H1 (cell line): ENCODE measurements at regions not wholly inside any gene's neighbourhood (a gene's known extent, or its start where the extent isn't known, plus 50 kb on each side); places are given as distances from the start of the nearest gene placed in this dataset.

Experiments
- CTCF ChIA-PET: fragments of 300-600 bp; sonication (Branson Sonifier 250); formaldehyde crosslinking; loops from one replicate; lab custom pipeline; 2021; ENCODE audit not compliant: partially characterized antibody; lab: Charles Lee
- POLR2A ChIA-PET: fragments of 300-600 bp; sonication (Branson Sonifier 250); formaldehyde crosslinking; loops from one replicate; lab custom pipeline; 2021; ENCODE audit warnings: inconsistent platforms; ENCODE audit not compliant: partially characterized antibody; lab: Charles Lee
- DNase-seq, 2 experiments: peaks; one replicate each; pipeline versions ENCODE4 v3.0.0 to v3.0.0-alpha.2; 2010 to 2022; ENCODE audit warnings: low spot score in 2 of 2, low read depth in 1 of 2, mixed read lengths in 1 of 2
- FAIRE-seq: peaks from 2 replicates; lab custom pipeline; 2011; peaks lifted over from hg19 to GRCh38; lab: Jason Lieb, UNC
- H2AFZ ChIP-seq: 2 replicates; pipeline ENCODE4 v1.8.1; 2012; ENCODE audit warnings: low read length, inconsistent platforms
- H2AK5ac ChIP-seq: 2 replicates; pipeline ENCODE4 v1.6.1; 2013; ENCODE audit warnings: low read depth, low read length
- H2BK120ac ChIP-seq: replicated peaks from 2 replicates; pipeline ENCODE3; 2013; ENCODE audit warnings: low read depth, low read length, inconsistent platforms
- H2BK12ac ChIP-seq: 2 replicates; pipeline ENCODE4 v1.6.1; 2013; ENCODE audit warnings: low read depth, low read length
- H2BK15ac ChIP-seq: 2 replicates; pipeline ENCODE4 v1.6.1; 2013; ENCODE audit warnings: low read length
- H2BK20ac ChIP-seq: 2 replicates; pipeline ENCODE4 v1.6.1; 2013; ENCODE audit warnings: low read length
- H2BK5ac ChIP-seq: 2 replicates; pipeline ENCODE4 v1.6.1; 2013; ENCODE audit warnings: low read depth, low read length
- H3K14ac ChIP-seq: 2 replicates; pipeline ENCODE4 v1.6.1; 2013; ENCODE audit warnings: inconsistent platforms; ENCODE audit not compliant: insufficient read length
- H3K18ac ChIP-seq: 2 replicates; pipeline ENCODE4 v1.6.1; 2013; ENCODE audit warnings: low read length; ENCODE audit errors: extremely low read depth
- H3K23ac ChIP-seq: 2 replicates; pipeline ENCODE4 v1.6.1; 2013; ENCODE audit warnings: inconsistent platforms; ENCODE audit not compliant: insufficient read length
- H3K23me2 ChIP-seq: 2 replicates; pipeline ENCODE4 v1.6.1; 2013; ENCODE audit warnings: low read depth, low read length
- H3K27ac ChIP-seq: 2 replicates; pipeline ENCODE4 v1.6.1; 2011; ENCODE audit warnings: low read depth, low read length, inconsistent platforms
- H3K27me3 ChIP-seq, 4 experiments: replicated peaks in 1 of 4; 1 replicate in 1 of 4; 2 replicates in 3 of 4; pipeline versions ENCODE4 v1.6.1 to v1.8.1; 2011 to 2013; ENCODE audit warnings: low read length in 3 of 4, mild to moderate bottlenecking in 3 of 4, inconsistent platforms in 2 of 4, mixed read lengths in 2 of 4, moderate library complexity in 1 of 4; ENCODE audit not compliant: control insufficient read depth in 3 of 4, insufficient read depth in 3 of 4; ENCODE audit errors: extremely low read depth in 1 of 4
- H3K36me3 ChIP-seq, 4 experiments: 2 replicates each; pipeline versions ENCODE4 v1.6.1 to v1.8.1; 2011 to 2013; ENCODE audit warnings: mild to moderate bottlenecking in 4 of 4, low read length in 3 of 4, moderate library complexity in 2 of 4, control low read depth in 1 of 4, inconsistent platforms in 1 of 4; ENCODE audit not compliant: insufficient read depth in 4 of 4, control insufficient read depth in 2 of 4
- H3K4ac ChIP-seq: replicated peaks from 2 replicates; pipeline ENCODE3; 2013; ENCODE audit warnings: low read length, low read depth, mixed read lengths, inconsistent platforms; ENCODE audit not compliant: insufficient read length
- H3K4me1 ChIP-seq, 4 experiments: replicated peaks in 1 of 4; 1 replicate in 1 of 4; 2 replicates in 3 of 4; pipeline versions ENCODE4 v1.6.1 to v1.8.1; 2011 to 2013; ENCODE audit warnings: low read length in 3 of 4, inconsistent platforms in 2 of 4, mixed read lengths in 1 of 4; ENCODE audit not compliant: insufficient read depth in 4 of 4, control insufficient read depth in 3 of 4
- H3K4me2 ChIP-seq, 2 experiments: 2 replicates each; pipeline versions ENCODE4 v1.6.1 to v1.8.1; 2011 to 2013; ENCODE audit warnings: low read depth in 2 of 2, low read length in 2 of 2, control low read depth in 1 of 2, inconsistent platforms in 1 of 2, mild to moderate bottlenecking in 1 of 2; ENCODE audit not compliant: insufficient read depth in 1 of 2
- H3K4me3 ChIP-seq, 4 experiments: fragments of 200-600, 300-600 bp in 1 of 4; sonication (generic), shearing (Covaris generic), sonication (Bioruptor Twin) in 1 of 4; 2 replicates each; pipeline versions ENCODE4 v1.5.1 to v1.8.1; 2011 to 2016; ENCODE audit warnings: low read length in 4 of 4, low read depth in 3 of 4, control low read depth in 2 of 4, inconsistent platforms in 2 of 4, mild to moderate bottlenecking in 2 of 4, mixed read lengths in 1 of 4, moderate library complexity in 1 of 4; ENCODE audit not compliant: insufficient read depth in 2 of 4; ENCODE audit errors: extremely low read depth in 1 of 4
- H3K56ac ChIP-seq: replicated peaks from 2 replicates; pipeline ENCODE3; 2013; ENCODE audit warnings: low read depth, mild to moderate bottlenecking, mixed read lengths, low read length, inconsistent platforms; ENCODE audit not compliant: insufficient read length
- H3K79me1 ChIP-seq: 2 replicates; pipeline ENCODE4 v1.6.1; 2013; ENCODE audit warnings: low read depth, low read length, control low read depth
- H3K79me2 ChIP-seq, 2 experiments: 2 replicates each; pipeline versions ENCODE4 v1.6.1 to v1.8.1; 2012 to 2013; ENCODE audit warnings: low read length in 2 of 2, mild to moderate bottlenecking in 2 of 2, inconsistent platforms in 1 of 2; ENCODE audit not compliant: insufficient read depth in 2 of 2, control insufficient read depth in 1 of 2
- H3K9ac ChIP-seq, 4 experiments: replicated peaks in 1 of 4; 1 replicate in 1 of 4; 2 replicates in 3 of 4; pipeline versions ENCODE4 v1.6.1 to v1.8.1; 2011 to 2013; ENCODE audit warnings: low read depth in 3 of 4, low read length in 3 of 4, control low read depth in 2 of 4, mild to moderate bottlenecking in 2 of 4, moderate library complexity in 2 of 4, inconsistent platforms in 1 of 4; ENCODE audit errors: extremely low read depth in 1 of 4
- H3K9me3 ChIP-seq, 2 experiments: 2 replicates each; pipeline versions ENCODE4 v1.6.1 to v1.8.1; 2012 to 2013; ENCODE audit warnings: mild to moderate bottlenecking in 2 of 2, moderate library complexity in 2 of 2, control low read depth in 1 of 2, inconsistent platforms in 1 of 2, low read depth in 1 of 2, low read length in 1 of 2, mixed read lengths in 1 of 2; ENCODE audit not compliant: insufficient read depth in 2 of 2
- H4K20me1 ChIP-seq, 2 experiments: replicated peaks in 1 of 2; 2 replicates each; pipeline versions ENCODE3 to v1.8.1; 2011 to 2013; ENCODE audit warnings: inconsistent platforms in 2 of 2, low read length in 2 of 2, mild to moderate bottlenecking in 1 of 2; ENCODE audit not compliant: insufficient read depth in 2 of 2, control insufficient read depth in 1 of 2
- H4K5ac ChIP-seq: 2 replicates; pipeline ENCODE4 v1.6.1; 2013; ENCODE audit warnings: low read length, low read depth, mixed read lengths, inconsistent platforms; ENCODE audit not compliant: insufficient read length
- H4K8ac ChIP-seq: 2 replicates; pipeline ENCODE4 v1.8.0; 2013; ENCODE audit warnings: mild to moderate bottlenecking, moderate library complexity, low read length, inconsistent platforms; ENCODE audit not compliant: insufficient read depth; ENCODE audit errors: extremely low read depth
- H4K91ac ChIP-seq: replicated peaks from 2 replicates; pipeline ENCODE3; 2013; ENCODE audit warnings: low read length, mixed read lengths, inconsistent platforms; ENCODE audit not compliant: insufficient read length
- CEBPB ChIP-seq: IDR thresholded peaks from 2 replicates; pipeline ENCODE4 v1.6.1; 2012; ENCODE audit warnings: low read depth, low read length
- EP300 ChIP-seq, 2 experiments: IDR thresholded peaks; 1 replicate in 1 of 2; 2 replicates in 1 of 2; pipeline ENCODE4 v1.6.1; 2011 to 2012; ENCODE audit warnings: low read depth in 2 of 2, low read length in 2 of 2, mild to moderate bottlenecking in 2 of 2, borderline replicate concordance in 1 of 2, inconsistent platforms in 1 of 2, moderate library complexity in 1 of 2
- GABPA ChIP-seq: IDR thresholded peaks from 2 replicates; pipeline ENCODE4 v1.6.1; 2011; ENCODE audit warnings: mild to moderate bottlenecking, low read length, moderate library complexity, borderline replicate concordance; ENCODE audit not compliant: insufficient read depth
- JUN ChIP-seq: IDR thresholded peaks from 2 replicates; pipeline ENCODE4 v1.6.1; 2011; ENCODE audit warnings: low read depth, mild to moderate bottlenecking, improper control_type of control experiment, low read length
- TBP ChIP-seq: IDR thresholded peaks from 2 replicates; pipeline ENCODE4 v1.6.1; 2011; ENCODE audit warnings: low read depth, low read length, improper control_type of control experiment
- WGBS, 2 experiments: shearing (Covaris generic) in 1 of 2; methylation state at CpG; one replicate each; pipeline versions ENCODE4 v1.1.6 to v1.1.7; 2013 to 2015; ENCODE audit warnings: low lambda C conversion rate in 2 of 2, mixed read lengths in 2 of 2, inconsistent platforms in 1 of 2, low coverage in 1 of 2, missing lambda C conversion rate in 1 of 2; ENCODE audit not compliant: insufficient replicate concordance in 2 of 2, insufficient coverage in 1 of 2, insufficient read length in 1 of 2; ENCODE audit errors: extremely low coverage in 1 of 2, missing lambda C conversion rate in 1 of 2; 5-methylcytosine and 5-hydroxymethylcytosine counted together

DNA sequence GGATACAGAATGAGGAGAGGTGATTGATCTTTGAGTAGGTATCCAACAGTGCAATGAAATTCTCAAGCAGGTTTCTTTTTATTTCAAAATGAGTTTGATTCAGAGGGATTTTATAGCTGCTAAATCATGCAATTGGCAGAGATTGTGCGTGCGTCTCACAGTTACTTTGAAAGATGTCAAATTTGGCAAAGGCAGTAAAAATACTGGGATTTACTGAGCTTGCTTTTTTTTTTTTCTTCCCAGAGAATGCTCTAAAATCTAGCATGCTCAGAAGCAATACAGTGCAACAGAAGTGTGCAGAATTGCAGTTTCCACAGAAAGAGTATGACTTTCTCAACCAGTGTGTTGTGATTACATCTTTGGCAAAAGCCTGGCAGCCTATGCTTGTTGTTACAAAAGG lies 410.7 kb upstream of the GOT2 start:
- FAIRE-seq (no peak), DNase-seq (no peak)
- Histone ChIP-seq H2BK12ac (no peak overlapping the region), H3K4me2 (no peak overlapping the region), H2BK5ac (no peak overlapping the region), H3K56ac (no peak overlapping the region), H3K18ac (no peak overlapping the region), H3K4me1 (no peaks in the 10 kb centered on the region), H2AFZ (no peak overlapping the region), H3K14ac (no peak overlapping the region), H3K4me3 (no peak overlapping the region), H3K27me3 (no peaks in the 10 kb centered on the region), H3K79me1 (no peaks in the 10 kb centered on the region), H3K23ac (no peak overlapping the region), H3K36me3 (no peaks in the 10 kb centered on the region), H2AK5ac (no peak overlapping the region), H3K9ac (no peak overlapping the region), H2BK20ac (no peak overlapping the region), H4K8ac (no peak overlapping the region), H3K9me3 (no peaks in the 10 kb centered on the region), H4K20me1 (no peaks in the 10 kb centered on the region), H3K79me2 (no peaks in the 10 kb centered on the region), H3K23me2 (no peaks in the 10 kb centered on the region), H3K27ac (no peak overlapping the region), H2BK15ac (no peak overlapping the region), H4K91ac (no peak overlapping the region), H3K4ac (no peak overlapping the region), H4K5ac (no peak overlapping the region), H2BK120ac (no peak overlapping the region)
- POLR2A ChIA-PET: no interaction called here
- 100% methylated on average over 2 of the region's 2 CpGs; no CpG with 5 or more reads in 1 of the 2 experiments for WGBS, 2 experiments
- TF ChIP-seq CEBPB (no peak), JUN (no peak), TBP (no peak), GABPA (no peak), EP300 (IDR thresholded peaks at IDR 0.05; ENCODE audit: borderline replicate concordance in 1 of 2, low read depth in 2 of 2, low read length in 2 of 2) (no peak)
- CTCF ChIA-PET: no interaction called here
